DOHH2 (cell line): ENCODE measurements at regions not wholly inside any gene's neighbourhood (a gene's known extent, or its start where the extent isn't known, plus 50 kb on each side); places are given as distances from the start of the nearest gene placed in this dataset.

Experiments used
- H3F3A ChIP-seq: fragments of 200-600 bp; sonication (generic), shearing (Covaris generic); 2 replicates; pipeline ENCODE4 v1.6.0; 2016; ENCODE audit warnings: antibody characterized with exemption, mild to moderate bottlenecking; ENCODE audit not compliant: control insufficient read depth, insufficient read depth
- H3K27ac ChIP-seq: fragments of 200-600 bp; sonication (generic); 2 replicates; pipeline ENCODE4 v1.5.1; 2014; ENCODE audit warnings: low read depth, mild to moderate bottlenecking, low read length, moderate library complexity
- H3K27me3 ChIP-seq: fragments of 200-600 bp; sonication (generic); 2 replicates; pipeline ENCODE4 v1.6.1; 2014; ENCODE audit warnings: mild to moderate bottlenecking, low read length, mixed read lengths; ENCODE audit not compliant: control insufficient read depth
- H3K36me3 ChIP-seq: fragments of 200-600 bp; sonication (generic); 2 replicates; pipeline ENCODE4 v1.6.1; 2014; ENCODE audit warnings: mild to moderate bottlenecking, low read length, moderate library complexity, mixed read lengths; ENCODE audit not compliant: control insufficient read depth
- H3K4me1 ChIP-seq: fragments of 200-600 bp; sonication (generic); 2 replicates; pipeline ENCODE4 v1.6.1; 2014; ENCODE audit warnings: mild to moderate bottlenecking, low read length, mixed read lengths; ENCODE audit not compliant: control insufficient read depth
- H3K4me2 ChIP-seq: fragments of 200-600 bp; sonication (generic); 2 replicates; pipeline ENCODE4 v1.6.0; 2014; ENCODE audit warnings: mild to moderate bottlenecking, low read length, moderate library complexity
- H3K4me3 ChIP-seq: fragments of 200-600 bp; sonication (generic); 2 replicates; pipeline ENCODE4 v1.5.1; 2014; ENCODE audit warnings: mild to moderate bottlenecking, low read length, mixed read lengths
- H3K79me2 ChIP-seq: fragments of 200-600 bp; sonication (generic); 2 replicates; pipeline ENCODE4 v1.6.1; 2014; ENCODE audit warnings: mild to moderate bottlenecking, low read length, mixed read lengths; ENCODE audit not compliant: control insufficient read depth
- H3K9me2 ChIP-seq: fragments of 200-600 bp; sonication (generic); replicated peaks from 2 replicates; pipeline ENCODE4 v1.6.1; 2014; ENCODE audit warnings: mild to moderate bottlenecking, low read length, mixed read lengths; ENCODE audit not compliant: control insufficient read depth
- H3K9me3 ChIP-seq: fragments of 200-600 bp; sonication (generic); 2 replicates; pipeline ENCODE4 v1.6.1; 2014; ENCODE audit warnings: antibody characterized with exemption, low read length, mixed read lengths; ENCODE audit not compliant: control insufficient read depth, insufficient read depth
- H4K20me1 ChIP-seq: fragments of 200-600 bp; sonication (generic); 2 replicates; pipeline ENCODE4 v1.6.0; 2014; ENCODE audit warnings: low read depth, mild to moderate bottlenecking, antibody characterized with exemption, low read length, moderate library complexity; ENCODE audit not compliant: control insufficient read depth, insufficient read depth
- CTCF ChIP-seq: fragments of 200-600 bp; sonication (generic); IDR thresholded peaks from one replicate; pipeline ENCODE4 v1.5.1; 2014; ENCODE audit warnings: antibody characterized with exemption, mild to moderate bottlenecking, low read depth, low read length; ENCODE audit not compliant: poor library complexity, severe bottlenecking
- EZH2phosphoT487 ChIP-seq: fragments of 200-600 bp; sonication (generic); IDR thresholded peaks from 2 replicates; pipeline ENCODE4 v1.6.1; 2017; ENCODE audit warnings: borderline replicate concordance, mild to moderate bottlenecking, antibody characterized with exemption, low read length, moderate library complexity, mixed read lengths

- Histone ChIP-seq H3K4me3 (no peak overlapping the region), H3K4me2 (no peak overlapping the region), H3K9me3 (no peaks in the 10 kb centered on the region), H3K27me3 (no peaks in the 10 kb centered on the region), H3K79me2 (no peaks in the 10 kb centered on the region), H4K20me1 (no peaks in the 10 kb centered on the region), H3K9me2 (no peaks in the 10 kb centered on the region), H3K36me3 (no peaks in the 10 kb centered on the region), H3F3A (no peaks in the 10 kb centered on the region), H3K4me1 (no peaks in the 10 kb centered on the region), H3K27ac (no peak overlapping the region)
- TF ChIP-seq EZH2phosphoT487 (no peak), CTCF (no peak)
Observed at GRCh38 chr1:100795646-100795985, 76.1 kb downstream of the VCAM1 start.

- no peaks in the 10 kb centered on the region for H3K9me2 ChIP-seq
- no peaks in the 10 kb centered on the region for H3K9me3 ChIP-seq
- H3K4me1 ChIP-seq, result no peaks in the 10 kb centered on the region
- no peak overlapping the region for H3K4me2 ChIP-seq
- no peaks in the 10 kb centered on the region for H3K36me3 ChIP-seq
- no peaks in the 10 kb centered on the region for H3F3A ChIP-seq
- H3K27me3 ChIP-seq, result no peaks in the 10 kb centered on the region
- H3K27ac ChIP-seq, result no peak overlapping the region
- H3K4me3 ChIP-seq, result no peak overlapping the region
- TF ChIP-seq CTCF (no peak), EZH2phosphoT487 (no peak)
- no peaks in the 10 kb centered on the region for H3K79me2 ChIP-seq
- H4K20me1 ChIP-seq, result no peaks in the 10 kb centered on the region
Observed at GRCh38 chr1:100796046-100796445, 76.5 kb downstream of the VCAM1 start.

GRCh38 chr1:100799548-100799947 is 80.0 kb downstream of the VCAM1 start:
- Histone ChIP-seq H3K9me3 (no peaks in the 10 kb centered on the region), H3F3A (no peaks in the 10 kb centered on the region), H3K4me2 (no peak overlapping the region), H3K27me3 (no peaks in the 10 kb centered on the region), H3K27ac (no peak overlapping the region), H3K79me2 (no peaks in the 10 kb centered on the region), H4K20me1 (no peaks in the 10 kb centered on the region), H3K4me1 (no peaks in the 10 kb centered on the region), H3K9me2 (no peaks in the 10 kb centered on the region), H3K4me3 (no peak overlapping the region), H3K36me3 (no peaks in the 10 kb centered on the region)
- TF ChIP-seq EZH2phosphoT487, result no peak
- no peak for TF ChIP-seq CTCF
